ENCODE measurements at regions not wholly inside any gene's neighbourhood (a gene's known extent, or its start where the extent isn't known, plus 50 kb on each side); places are given as distances from the start of the nearest gene placed in this dataset.
"Not testable (repeated sequence)": the region's sequence is repeated elsewhere in the genome, so short reads cannot be mapped to it uniquely, and the experiment has no call there.

- DNase-seq: not testable (repeated sequence)
These were observed 114.5 kb upstream of the PLGLB2 start for GRCh38 chr2:87633287-87633963.

- DNase-seq: not testable (repeated sequence)
These were observed 113.8 kb upstream of the PLGLB2 start for GRCh38 chr2:87634106-87634505.

- DNase-seq: not testable (repeated sequence)
These were observed 112.8 kb upstream of the PLGLB2 start for GRCh38 chr2:87634971-87635650.

GRCh38 chr2:87636246-87636645 lies 111.6 kb upstream of the PLGLB2 start:
- not testable (repeated sequence) for DNase-seq

GRCh38 chr2:87636735-87637134 lies 111.2 kb upstream of the PLGLB2 start:
- not testable (repeated sequence) for DNase-seq

GRCh38 chr2:87637249-87637990 lies 110.5 kb upstream of the PLGLB2 start:
- DNase-seq: not testable (repeated sequence)

GRCh38 chr2:87638114-87638807 lies 109.6 kb upstream of the PLGLB2 start:
- DNase-seq: not testable (repeated sequence)

- DNase-seq: not testable (repeated sequence)
These were observed 109.0 kb upstream of the PLGLB2 start for GRCh38 chr2:87638872-87639271.

GRCh38 chr2:87639801-87640440 lies 108.0 kb upstream of the PLGLB2 start:
- DNase-seq: not testable (repeated sequence)

- not testable (repeated sequence) for DNase-seq
These were observed 106.8 kb upstream of the PLGLB2 start for GRCh38 chr2:87640961-87641563.

- DNase-seq: not testable (repeated sequence)
These were observed 104.7 kb upstream of the PLGLB2 start for GRCh38 chr2:87643165-87643564.

- not testable (repeated sequence) for DNase-seq
These were observed 100.0 kb upstream of the PLGLB2 start for GRCh38 chr2:87647737-87648498.

- DNase-seq: not testable (repeated sequence)
These were observed 99.1 kb upstream of the PLGLB2 start for GRCh38 chr2:87648815-87649214.

- not testable (repeated sequence) for DNase-seq
These were observed 98.0 kb upstream of the PLGLB2 start for GRCh38 chr2:87649871-87650270.

GRCh38 chr2:87650837-87651236 lies 97.0 kb upstream of the PLGLB2 start:
- not testable (repeated sequence) for DNase-seq

GRCh38 chr2:87651589-87651988 lies 96.3 kb upstream of the PLGLB2 start:
- not testable (repeated sequence) for DNase-seq

- not testable (repeated sequence) for DNase-seq
These were observed 94.5 kb upstream of the PLGLB2 start for GRCh38 chr2:87653373-87653772.

GRCh38 chr2:87654136-87654814 lies 93.6 kb upstream of the PLGLB2 start:
- not testable (repeated sequence) for DNase-seq

- not testable (repeated sequence) for DNase-seq
These were observed 90.0 kb upstream of the PLGLB2 start for GRCh38 chr2:87657915-87658314.

- not testable (repeated sequence) for DNase-seq
These were observed 89.5 kb upstream of the PLGLB2 start for GRCh38 chr2:87658357-87658756.
